Uterus (tissue), 3 donors: ENCODE measurements at regions not wholly inside any gene's neighbourhood (a gene's known extent, or its start where the extent isn't known, plus 50 kb on each side); places are given as distances from the start of the nearest gene placed in this dataset.

Experiments
- DNase-seq, 2 donors: peaks; one replicate each; pipeline ENCODE4 v3.0.0-alpha.2; 2019 to 2020
- H3K27ac ChIP-seq, 2 donors: fragments of 200-600 bp; sonication (generic); 1 replicate in 1 of 2; 2 replicates in 1 of 2; pipeline ENCODE4 v1.5.1; 2016 to 2018
- H3K27me3 ChIP-seq, 2 donors: fragments of 200-600 bp; sonication (generic); one replicate each; pipeline ENCODE4 v1.5.1; 2018 to 2019; ENCODE audit warnings: control low read depth in 1 of 2
- H3K36me3 ChIP-seq, 2 donors: fragments of 200-600 bp; sonication (generic); one replicate each; pipeline ENCODE4 v1.5.1; 2019; ENCODE audit warnings: control low read depth in 1 of 2
- H3K4me1 ChIP-seq, 2 donors: fragments of 200-600 bp; sonication (generic); one replicate each; pipeline ENCODE4 v1.5.1; 2018 to 2019; ENCODE audit warnings: control low read depth in 1 of 2
- H3K4me3 ChIP-seq, 2 donors: fragments of 200-600 bp; sonication (generic); 1 replicate in 1 of 2; 2 replicates in 1 of 2; pipeline ENCODE4 v1.5.1; 2018 to 2019; ENCODE audit warnings: mild to moderate bottlenecking in 1 of 2
- H3K9me3 ChIP-seq, 2 donors: fragments of 200-600 bp; sonication (generic); one replicate each; pipeline ENCODE4 v1.5.1; 2019; ENCODE audit warnings: control low read depth in 1 of 2
- CTCF ChIP-seq, 4 experiments: fragments of 200-600 bp in 2 of 4; fragments of 450-650 bp in 2 of 4; sonication (generic) in 2 of 4; IDR thresholded peaks; one replicate each; pipeline ENCODE4 v1.5.1; 2016 to 2019; ENCODE audit warnings: antibody characterized with exemption in 4 of 4, mild to moderate bottlenecking in 2 of 4, moderate library complexity in 1 of 4
- POLR2A ChIP-seq, 2 donors: fragments of 450-650 bp; IDR thresholded peaks; one replicate each; pipeline ENCODE4 v1.6.1; 2016; ENCODE audit warnings: antibody characterized with exemption in 2 of 2, mild to moderate bottlenecking in 1 of 2, moderate library complexity in 1 of 2
- intact Hi-C: fragments of 100-400 bp; cut with DNase I; formaldehyde crosslinking; loops from one replicate; pipeline ENCODE4 v1.15.1; 2023; ENCODE audit warnings: low total_unique reads
- donor health status: DM: yes; HTN: yes; CAD: no.

- no peak for DNase-seq
- intact Hi-C loops, result no loop called here
- H3K27me3 ChIP-seq, result no peaks in the 10 kb centered on the region
- no peak for TF ChIP-seq POLR2A (IDR thresholded peaks at IDR 0.05)
- TF ChIP-seq CTCF (IDR thresholded peaks at IDR 0.05), result no peak
- no peak overlapping the region for H3K4me3 ChIP-seq
- no peaks in the 10 kb centered on the region for H3K9me3 ChIP-seq
- H3K36me3 ChIP-seq, result no peaks in the 10 kb centered on the region
- no peak overlapping the region for H3K27ac ChIP-seq
- H3K4me1 ChIP-seq, result no peaks in the 10 kb centered on the region
Measured at GRCh38 chr1:98130408-98130807, 209.6 kb upstream of the DPYD start.

GRCh38 chr1:98129491-98129890 is 208.7 kb upstream of the DPYD start:
- no peaks in the 10 kb centered on the region for H3K36me3 ChIP-seq
- TF ChIP-seq POLR2A (IDR thresholded peaks at IDR 0.05) (no peak), CTCF (IDR thresholded peaks at IDR 0.05) (no peak)
- intact Hi-C loops, result no loop called here

GRCh38 chr1:98126740-98127139 is 205.9 kb upstream of the DPYD start:
- no peak for DNase-seq
- Histone ChIP-seq H3K4me3 (no peak overlapping the region), H3K36me3 (no peaks in the 10 kb centered on the region), H3K27me3 (no peaks in the 10 kb centered on the region), H3K4me1 (no peaks in the 10 kb centered on the region), H3K9me3 (no peaks in the 10 kb centered on the region), H3K27ac (no peak overlapping the region)
- TF ChIP-seq POLR2A (IDR thresholded peaks at IDR 0.05) (no peak), CTCF (IDR thresholded peaks at IDR 0.05) (no peak)
- intact Hi-C loops, result no loop called here

More at GRCh38 chr1:98129491-98129890, 208.7 kb upstream of the DPYD start:
- Histone ChIP-seq H3K4me3 (no peak overlapping the region), H3K27me3 (no peaks in the 10 kb centered on the region), H3K4me1 (no peaks in the 10 kb centered on the region), H3K9me3 (no peaks in the 10 kb centered on the region), H3K27ac (no peak overlapping the region)
- no peak for DNase-seq

- H3K4me1 ChIP-seq, result no peaks in the 10 kb centered on the region
- no peaks in the 10 kb centered on the region for H3K9me3 ChIP-seq
- no peaks in the 10 kb centered on the region for H3K36me3 ChIP-seq
- TF ChIP-seq POLR2A (IDR thresholded peaks at IDR 0.05) (no peak), CTCF (IDR thresholded peaks at IDR 0.05) (no peak)
- no peak for DNase-seq
- intact Hi-C loops, result no loop called here
- no peak overlapping the region for H3K27ac ChIP-seq
- H3K4me3 ChIP-seq, result no peak overlapping the region
- H3K27me3 ChIP-seq, result no peaks in the 10 kb centered on the region
Measured at GRCh38 chr1:98121646-98122045, 200.8 kb upstream of the DPYD start.

GRCh38 chr1:98119796-98120195 is 199.0 kb upstream of the DPYD start:
- H3K4me3 ChIP-seq, result no peak overlapping the region
- no peaks in the 10 kb centered on the region for H3K27me3 ChIP-seq
- intact Hi-C loops, result no loop called here
- no peak for DNase-seq
- TF ChIP-seq CTCF (IDR thresholded peaks at IDR 0.05) (no peak), POLR2A (IDR thresholded peaks at IDR 0.05) (no peak)
- no peaks in the 10 kb centered on the region for H3K4me1 ChIP-seq
- no peaks in the 10 kb centered on the region for H3K36me3 ChIP-seq
- H3K27ac ChIP-seq, result no peak overlapping the region
- no peaks in the 10 kb centered on the region for H3K9me3 ChIP-seq
